ENCODE measurements at regions not wholly inside any gene's neighbourhood (a gene's known extent, or its start where the extent isn't known, plus 50 kb on each side); places are given as distances from the start of the nearest gene placed in this dataset.

DNA sequence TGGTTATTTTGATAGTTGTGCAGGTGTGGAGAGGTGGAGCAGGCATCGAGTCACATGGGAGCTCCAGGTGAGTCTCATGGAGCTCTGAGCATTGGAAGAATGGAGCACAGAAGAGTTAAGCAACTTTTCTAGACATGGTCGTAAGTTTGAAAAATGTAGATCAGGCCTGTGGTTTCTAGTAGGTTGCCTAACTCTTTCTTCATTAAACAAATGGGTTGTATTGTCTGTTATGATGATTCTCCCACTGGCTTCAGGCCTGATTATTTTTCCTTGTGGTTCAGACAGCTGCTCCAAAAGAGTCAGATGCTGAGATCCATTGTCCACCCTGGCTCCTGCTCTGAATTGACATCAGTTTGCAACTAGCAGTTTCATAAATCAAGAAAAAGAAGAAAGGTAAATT lies 80.3 kb upstream of the RPS23 start:
- no peak for DNase-seq (ENCODE audit: low spot score)

DNA sequence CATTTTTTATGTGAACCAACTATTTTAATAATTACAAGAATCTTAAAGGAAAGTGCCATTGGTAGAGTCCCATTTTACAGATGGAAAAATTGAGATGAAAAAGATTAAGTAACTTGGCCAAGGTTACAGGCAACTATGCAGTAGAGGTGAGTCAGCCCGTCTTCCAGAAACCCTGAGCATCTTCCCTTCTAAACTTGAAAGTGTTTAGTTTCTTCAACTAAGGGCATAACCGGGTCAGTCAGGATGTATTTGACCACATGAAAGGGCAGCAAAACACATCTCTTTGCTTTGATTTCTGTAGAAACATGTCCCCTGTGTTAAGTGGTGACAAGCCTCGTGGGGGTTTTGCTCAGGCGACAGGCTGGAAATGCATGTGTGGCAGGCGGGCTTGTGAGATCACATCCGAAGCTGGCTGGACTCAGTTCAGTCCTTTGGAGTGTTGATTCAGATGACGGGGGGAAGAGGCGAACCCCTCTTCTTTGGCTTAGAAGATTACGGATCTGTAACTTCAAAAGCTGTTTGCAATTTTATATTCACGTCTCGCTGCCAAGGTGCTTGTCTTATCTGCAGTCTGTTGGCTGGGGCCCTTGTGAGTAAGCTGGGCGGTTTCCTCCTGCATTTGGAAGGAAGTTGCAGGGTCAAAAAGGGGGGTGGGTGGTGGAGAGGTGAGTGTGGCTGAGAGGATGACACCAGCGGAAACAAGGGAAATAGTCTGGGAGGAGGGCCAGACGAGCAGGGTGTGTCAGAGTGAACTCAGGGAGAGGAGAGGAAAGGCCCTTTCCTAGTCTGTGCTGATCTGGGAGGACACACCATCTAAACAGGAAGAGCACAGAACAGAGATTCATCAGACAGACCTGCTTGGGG lies 78.9 kb upstream of the RPS23 start:
- DNase-seq (ENCODE audit: low spot score), result no peak

DNA sequence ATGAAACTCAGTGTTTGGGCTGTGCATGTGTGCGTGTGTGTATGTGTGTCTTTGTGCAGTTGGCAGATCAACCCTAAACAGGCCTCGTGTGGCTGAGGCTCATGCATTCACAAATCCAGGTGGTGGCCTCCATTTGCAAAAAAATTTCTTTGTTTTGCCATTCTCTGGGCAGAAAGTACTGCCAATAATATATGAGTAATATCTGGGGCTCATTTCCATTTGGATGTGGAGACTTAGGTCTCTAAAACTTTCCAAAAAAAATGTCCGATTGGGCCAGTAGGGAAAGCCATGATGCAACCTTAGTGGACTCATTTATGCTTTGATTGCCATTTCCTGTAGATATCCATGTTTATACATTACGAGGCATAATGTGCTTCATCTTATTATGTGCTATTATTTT lies 77.9 kb upstream of the RPS23 start:
- no peak for DNase-seq (ENCODE audit: low spot score)

DNA sequence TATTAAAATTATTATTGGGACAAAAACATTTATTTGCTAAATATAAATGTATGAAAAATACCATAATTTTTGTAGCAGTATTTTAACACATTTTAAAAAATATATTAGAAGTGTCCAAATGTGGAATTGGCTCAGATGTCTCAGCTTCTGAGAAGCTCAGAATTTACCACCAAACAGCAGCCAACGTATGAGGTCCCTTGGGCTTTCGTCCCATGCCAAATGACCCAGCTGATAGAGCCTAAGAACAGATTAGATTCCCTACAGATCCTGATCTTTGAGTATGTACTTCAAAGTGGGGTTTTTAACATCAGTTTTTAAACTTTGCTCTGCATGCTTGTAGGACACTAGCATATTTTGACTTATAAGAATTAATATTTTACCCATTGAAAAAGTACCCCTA lies 77.3 kb upstream of the RPS23 start:
- DNase-seq (ENCODE audit: low spot score), result no peak

DNA sequence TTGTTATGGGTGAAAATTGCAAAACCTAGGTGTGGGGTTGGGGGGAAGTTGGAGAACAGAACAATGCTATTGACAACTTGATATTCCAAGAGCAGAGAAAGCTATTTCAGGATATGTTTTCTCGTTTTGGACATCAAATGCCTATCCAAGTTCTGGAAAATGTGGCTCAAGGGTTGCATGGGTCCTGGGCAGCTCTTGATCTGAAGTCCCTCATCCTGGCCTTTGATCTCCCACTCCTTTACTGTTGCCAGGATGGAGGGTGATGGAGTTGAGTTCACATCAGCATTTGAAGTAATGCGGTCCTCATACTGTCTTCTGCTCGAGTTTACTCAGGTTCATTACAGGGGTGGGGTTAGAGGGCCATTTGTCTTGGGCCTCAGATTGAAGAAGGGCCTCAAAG lies 76.9 kb upstream of the RPS23 start:
- no peak for DNase-seq (ENCODE audit: low spot score)

DNA sequence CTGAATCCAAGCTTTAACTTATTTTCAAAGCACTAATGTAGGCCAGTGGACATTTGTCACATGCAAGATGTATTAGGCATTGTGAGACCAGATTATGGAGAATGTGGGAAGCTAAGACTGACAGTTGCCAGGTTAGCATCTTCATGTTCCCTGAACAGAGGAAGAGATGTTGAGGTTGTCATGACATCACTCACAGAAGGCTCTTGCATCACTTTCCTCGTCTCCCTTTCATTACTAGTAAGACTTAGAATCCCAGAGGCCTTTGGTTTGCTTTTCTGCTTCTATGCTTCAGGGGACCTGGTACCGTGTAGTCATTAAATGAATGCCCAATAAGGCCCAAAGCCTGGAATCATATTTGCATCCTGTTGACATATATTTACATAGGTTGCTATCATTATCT lies 76.4 kb upstream of the RPS23 start:
- DNase-seq (ENCODE audit: low spot score), result no peak

DNA sequence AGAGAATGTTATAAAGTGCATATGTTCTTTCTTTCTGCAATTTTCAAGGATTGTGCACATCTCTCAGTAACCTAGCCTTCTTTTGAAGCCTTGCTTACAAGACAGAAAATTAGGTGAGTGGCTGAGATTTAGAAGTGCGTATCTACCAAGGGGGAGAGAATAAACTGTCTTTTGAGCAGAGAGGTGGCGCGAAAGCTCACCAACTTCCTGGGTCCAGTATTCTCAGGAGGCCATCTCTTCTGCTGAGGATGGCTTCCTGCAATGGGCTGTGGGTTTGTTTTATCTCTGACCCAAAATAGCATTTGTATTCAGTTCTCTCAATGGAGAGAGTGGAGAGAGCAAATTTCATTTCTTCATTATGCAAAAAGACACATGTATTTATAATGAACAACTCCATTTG lies 75.4 kb upstream of the RPS23 start:
- no peak for DNase-seq (ENCODE audit: low spot score)

DNA sequence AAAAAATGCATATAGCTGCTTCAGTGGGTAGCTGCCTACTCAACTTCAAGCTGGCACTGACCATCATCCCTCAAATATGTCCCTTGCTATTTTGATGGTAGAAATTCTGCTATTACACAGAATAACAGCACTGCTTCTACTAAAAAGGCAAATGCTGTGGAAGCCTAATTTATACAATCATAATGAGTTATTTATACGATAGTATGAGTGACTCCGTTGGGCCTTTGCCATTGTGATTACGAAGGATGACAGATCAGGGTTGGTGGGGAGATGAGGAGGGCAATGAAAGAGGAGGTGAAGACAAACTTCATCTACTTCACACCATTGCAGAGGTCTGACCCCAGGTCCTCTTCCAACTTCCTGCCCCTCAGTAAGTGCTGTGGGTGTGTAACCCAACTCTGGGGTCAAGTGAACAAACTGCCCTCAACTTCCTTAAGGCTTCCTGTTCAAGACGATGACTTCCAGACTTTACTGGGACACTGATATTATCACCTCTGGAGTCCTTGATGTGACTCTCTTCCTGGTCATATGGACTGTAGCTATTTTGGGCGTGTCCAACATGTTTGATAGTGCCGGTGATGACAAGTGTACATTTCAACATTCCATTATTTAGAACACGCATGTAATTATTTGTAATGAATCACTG lies 74.1 kb upstream of the RPS23 start:
- DNase-seq (ENCODE audit: low spot score), result no peak

DNA sequence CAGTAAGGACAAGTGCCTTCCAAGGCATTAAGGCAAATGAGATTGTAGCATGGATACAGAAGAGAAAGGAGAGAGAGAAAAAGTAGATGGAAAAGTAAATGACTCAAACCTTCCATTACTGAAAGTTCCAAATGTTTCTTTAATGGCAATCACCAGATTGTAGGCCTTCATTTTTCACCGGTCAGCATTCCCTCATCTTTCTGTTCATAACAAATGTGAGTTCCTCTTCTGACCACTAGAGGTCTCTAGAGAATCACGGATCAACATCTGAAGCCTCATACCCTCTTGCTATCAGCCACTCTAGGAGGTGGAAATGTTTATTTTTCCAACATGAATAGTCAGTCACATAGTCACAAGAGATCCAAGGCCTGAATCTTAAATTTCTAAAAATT lies 73.6 kb upstream of the RPS23 start:
- DNase-seq (ENCODE audit: low spot score), result peak; percentile 71

DNA sequence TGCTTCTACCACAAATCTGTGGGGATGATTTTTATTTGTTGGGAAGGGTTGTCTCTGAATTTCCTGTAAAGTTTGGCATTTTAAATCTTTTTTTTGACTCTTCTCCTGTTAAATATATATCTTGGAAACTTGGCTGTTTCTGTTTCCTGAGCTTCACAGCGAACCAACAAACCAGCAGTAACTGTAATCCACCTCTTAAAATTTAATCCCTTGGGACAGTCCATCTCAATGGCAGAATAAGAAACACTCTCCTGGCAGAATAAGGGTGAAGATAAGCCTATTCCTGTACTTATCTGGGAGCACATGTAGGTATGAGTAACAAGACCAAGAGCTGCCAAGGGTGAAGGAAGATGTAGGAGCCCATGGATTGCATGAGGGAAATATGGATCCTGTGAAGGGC lies 73.1 kb upstream of the RPS23 start:
- DNase-seq (ENCODE audit: low spot score), result no peak

DNA sequence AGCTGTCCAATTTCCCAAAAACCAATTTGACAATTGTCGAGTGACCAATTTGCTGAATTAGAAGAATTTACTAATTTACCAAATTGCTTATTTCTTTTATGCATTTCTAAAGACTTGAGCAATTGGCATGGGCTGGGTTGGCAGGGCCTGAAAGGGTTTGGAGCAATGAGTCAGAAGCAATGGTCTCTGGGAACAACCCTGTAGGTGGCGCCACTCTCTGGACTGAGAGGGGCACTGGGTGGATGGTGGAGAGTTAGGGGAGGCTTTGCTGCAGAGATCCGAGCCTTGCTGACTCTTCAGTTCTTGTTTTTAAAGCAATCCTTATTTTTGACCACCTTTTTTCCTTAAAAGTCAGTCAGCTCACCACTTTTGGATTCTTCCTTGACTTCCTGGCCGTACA lies 71.5 kb upstream of the RPS23 start:
- peak; percentile 73 for DNase-seq (ENCODE audit: low spot score)

DNA sequence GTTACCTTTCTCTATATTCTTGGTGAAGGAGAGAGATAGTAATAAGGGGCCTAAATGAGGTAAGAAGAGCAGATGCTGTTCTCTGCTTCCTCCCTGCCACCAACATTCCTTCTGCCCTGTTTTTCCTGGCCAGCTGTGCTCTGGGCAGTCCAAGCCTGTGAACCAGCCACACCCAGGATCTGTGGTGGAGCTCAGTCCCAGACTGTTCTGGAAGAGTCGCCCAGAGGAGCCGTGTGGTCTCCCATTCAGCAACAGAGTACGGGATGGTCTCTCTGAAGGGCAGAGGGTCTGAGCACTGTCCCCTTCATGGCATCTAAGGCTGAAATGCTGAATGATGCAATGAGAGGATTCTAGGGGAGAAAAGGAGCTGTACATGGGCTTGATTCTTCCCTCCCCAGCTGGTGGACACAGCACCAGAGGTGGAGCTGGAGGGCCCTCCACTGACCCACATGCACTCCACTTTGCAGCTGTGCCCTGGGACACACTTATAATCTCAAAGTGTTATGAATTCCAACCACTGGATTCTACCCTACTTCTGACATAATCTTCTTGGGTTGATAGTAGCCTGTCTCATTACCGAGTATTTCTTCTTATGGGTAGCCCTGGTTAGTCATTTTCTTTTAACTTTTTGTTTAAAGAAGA lies 70.8 kb upstream of the RPS23 start:
- no peak for DNase-seq (ENCODE audit: low spot score)

DNA sequence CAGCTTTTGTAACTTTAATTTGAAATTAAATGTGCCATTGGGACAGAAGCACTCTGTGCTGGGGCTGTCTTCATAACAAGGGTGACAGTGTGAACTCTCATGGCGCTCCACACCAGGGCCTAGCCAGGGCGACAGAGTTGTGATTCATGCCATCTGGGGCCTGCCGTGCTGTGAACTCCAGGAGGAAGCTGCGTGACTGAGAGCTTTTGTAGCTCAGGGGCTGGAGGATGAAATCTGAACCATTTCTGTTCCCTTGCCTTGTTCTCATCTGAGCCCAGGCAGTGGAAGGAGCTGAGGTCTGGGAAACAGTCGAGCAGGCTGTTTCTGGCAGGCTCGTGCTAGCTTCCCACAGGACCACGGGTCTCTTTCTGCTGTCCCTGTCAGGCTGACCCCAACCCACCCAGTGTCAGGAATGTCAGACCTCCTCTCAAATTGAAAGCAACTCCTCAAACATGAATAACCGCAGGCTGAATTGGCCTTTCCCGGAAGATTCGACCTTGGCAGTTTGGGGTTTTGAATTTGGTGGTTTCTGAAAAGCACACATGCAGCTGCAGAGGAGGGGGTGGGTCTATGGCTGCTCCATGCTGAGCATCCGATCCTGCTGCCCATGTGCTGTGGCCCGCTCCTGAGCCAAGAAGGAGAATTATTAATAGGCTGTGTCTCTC lies 69.2 kb upstream of the RPS23 start:
- DNase-seq (ENCODE audit: low spot score), result peak; percentile 29

DNA sequence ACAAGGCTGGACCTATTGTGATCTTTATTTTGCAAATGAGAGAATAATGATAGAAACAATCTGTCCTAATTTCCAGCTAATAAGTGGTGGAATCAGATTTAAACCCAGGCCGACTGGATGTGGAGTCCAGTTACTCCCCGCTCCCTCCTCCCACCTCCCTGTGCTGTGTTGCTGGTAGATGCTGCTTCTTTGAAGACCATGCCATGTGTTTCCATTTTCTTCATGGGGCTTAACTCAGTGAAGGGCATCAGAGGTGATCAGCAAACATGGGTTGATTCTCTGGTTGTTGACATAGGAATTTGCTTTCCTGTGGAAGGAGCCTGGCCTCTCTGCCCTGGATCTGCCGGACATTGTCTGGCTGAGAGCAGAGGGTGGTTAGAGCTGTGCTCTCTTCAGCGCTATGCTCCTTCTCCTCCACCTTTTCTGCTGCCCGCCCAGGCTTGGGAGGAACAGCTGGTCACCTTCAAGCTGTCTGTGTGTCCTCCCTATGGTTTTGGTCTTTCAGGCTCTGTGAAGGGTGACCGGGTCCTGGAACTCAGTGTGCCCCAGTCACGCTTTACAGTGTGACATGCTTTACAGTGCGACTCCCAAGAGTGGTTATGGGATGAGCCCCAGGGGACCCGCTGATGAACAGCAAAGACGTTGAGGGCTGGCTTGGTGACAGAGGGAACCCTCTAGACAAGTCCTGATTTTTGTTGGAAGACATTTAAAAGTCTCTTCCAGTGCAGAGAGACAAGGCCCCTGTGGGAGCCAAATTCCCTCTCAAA lies 68.4 kb upstream of the RPS23 start:
- DNase-seq (ENCODE audit: low spot score), result no peak

DNA sequence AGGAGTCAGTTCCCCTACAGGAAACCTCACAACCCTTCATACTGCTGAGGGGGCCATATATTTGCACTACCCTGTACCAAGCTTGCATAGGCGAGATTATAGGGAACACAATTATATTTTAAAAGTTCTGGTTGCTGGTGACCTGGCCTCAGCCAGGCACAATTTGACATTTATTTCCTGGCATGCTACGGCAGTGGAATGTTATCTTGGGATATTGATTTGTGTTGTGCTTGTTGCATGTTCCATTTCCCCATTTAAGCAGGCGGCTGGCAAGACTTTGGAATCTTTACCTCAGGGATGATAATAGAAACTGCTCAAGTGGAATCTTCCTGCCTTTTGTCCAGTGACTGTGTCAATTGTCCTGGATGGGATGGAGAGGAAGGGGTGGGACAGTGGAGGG lies 67.0 kb upstream of the RPS23 start:
- DNase-seq (ENCODE audit: low spot score), result no peak

DNA sequence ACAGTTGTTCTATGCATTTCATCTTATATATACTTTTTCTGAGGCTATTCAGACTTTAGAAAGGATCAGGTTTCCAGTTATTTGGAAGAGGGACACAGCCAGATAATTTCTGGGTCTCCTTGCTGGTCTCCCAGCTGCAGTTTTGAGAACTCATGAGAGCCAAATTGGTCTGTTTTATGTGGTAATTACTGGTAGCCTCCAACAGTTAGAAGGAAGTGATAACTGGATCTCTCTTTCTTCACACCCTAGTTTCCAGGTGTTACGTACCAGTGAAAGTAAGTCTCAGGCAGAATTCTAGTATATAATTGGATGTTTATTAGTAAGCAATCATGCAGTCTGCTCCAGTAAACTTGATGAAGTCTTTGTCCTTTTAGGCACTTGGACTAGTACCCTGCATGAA lies 63.2 kb upstream of the RPS23 start:
- no peak for DNase-seq (ENCODE audit: low spot score)

DNA sequence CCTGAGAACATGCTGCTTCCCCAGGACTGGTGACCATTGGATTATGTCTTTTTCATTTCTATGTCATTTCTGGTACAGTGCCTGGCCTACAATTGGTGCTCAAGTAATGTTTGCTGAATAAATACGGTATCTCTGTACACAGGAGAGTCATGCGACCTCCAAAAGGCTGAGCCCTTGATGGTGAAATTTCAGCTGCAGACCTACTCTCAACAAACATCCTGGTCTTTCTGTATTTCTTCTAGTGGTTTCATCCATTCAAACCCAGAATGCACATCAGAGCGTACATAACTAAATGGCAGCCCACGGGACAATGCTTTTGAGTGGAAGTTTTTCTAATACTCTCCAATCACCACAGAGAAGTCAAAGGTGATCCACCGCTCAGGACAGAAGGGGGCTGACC lies 62.6 kb upstream of the RPS23 start:
- DNase-seq (ENCODE audit: low spot score), result no peak

DNA sequence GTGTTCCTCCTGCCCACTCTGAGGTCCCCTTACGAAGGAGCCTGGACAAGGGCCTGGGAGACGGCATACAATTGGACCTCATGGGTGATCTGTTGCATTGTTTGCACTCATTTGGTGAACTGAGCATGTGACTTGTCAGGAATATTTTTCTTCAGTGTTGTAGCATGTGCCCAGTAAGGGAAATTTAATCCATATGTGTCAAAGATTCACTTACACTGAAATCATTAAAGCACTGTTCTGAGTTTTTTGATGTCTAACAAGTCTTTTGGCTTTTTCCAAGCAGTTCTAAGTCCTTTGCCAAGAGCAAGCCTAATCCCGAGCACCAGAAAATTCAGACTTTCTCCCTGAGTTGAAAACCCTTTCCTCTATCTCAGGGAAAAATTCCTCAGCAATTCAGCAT lies 61.6 kb upstream of the RPS23 start:
- no peak for DNase-seq (ENCODE audit: low spot score)

DNA sequence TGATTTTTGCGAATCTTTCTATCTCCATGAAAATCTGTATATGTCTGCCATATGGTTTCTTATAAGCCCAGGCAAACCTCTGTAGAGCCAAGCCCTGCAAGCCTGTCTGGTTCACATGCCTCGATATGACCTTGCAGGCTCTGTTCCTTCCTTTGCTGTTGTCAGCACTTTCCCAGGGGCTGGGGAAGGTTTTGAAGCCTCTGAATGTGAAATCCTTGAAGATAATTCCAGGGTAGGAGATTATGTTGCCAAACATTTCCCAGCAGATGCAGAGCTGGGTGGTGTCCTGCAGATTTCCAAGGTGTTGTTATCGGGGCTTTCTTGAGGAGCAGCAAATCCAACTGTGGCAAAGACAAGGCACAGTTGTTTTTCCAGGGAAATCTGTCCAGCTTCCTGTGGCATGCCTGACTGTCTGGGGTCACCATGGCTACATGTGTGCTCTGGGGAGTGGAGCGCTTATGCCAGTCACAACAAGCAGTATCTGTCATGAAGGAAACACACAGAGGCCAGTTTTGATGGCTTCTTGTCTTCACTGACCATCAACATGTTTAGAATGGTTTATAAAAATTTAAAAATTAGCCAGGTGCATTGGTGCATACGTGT lies 60.7 kb upstream of the RPS23 start:
- DNase-seq (ENCODE audit: low spot score), result no peak

DNA sequence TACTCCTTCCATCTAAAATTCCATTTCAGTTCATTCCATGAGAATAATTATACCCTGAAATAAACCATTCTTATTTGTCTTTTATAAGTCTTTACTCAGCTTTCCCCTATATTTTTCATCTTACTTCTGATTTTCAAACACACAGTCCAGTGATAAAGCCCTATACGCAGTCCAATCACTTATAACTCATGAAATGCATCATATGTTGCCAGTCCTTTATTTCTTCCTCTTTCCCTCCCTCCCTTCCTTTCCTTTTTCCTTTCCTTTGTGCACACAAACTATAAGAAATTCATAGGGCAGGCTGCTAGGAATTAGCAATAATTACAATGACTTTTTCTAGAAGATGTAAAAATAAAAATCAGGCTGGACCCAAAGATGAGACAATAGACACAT lies 58.8 kb upstream of the RPS23 start:
- no peak for DNase-seq (ENCODE audit: low spot score)

DNA sequence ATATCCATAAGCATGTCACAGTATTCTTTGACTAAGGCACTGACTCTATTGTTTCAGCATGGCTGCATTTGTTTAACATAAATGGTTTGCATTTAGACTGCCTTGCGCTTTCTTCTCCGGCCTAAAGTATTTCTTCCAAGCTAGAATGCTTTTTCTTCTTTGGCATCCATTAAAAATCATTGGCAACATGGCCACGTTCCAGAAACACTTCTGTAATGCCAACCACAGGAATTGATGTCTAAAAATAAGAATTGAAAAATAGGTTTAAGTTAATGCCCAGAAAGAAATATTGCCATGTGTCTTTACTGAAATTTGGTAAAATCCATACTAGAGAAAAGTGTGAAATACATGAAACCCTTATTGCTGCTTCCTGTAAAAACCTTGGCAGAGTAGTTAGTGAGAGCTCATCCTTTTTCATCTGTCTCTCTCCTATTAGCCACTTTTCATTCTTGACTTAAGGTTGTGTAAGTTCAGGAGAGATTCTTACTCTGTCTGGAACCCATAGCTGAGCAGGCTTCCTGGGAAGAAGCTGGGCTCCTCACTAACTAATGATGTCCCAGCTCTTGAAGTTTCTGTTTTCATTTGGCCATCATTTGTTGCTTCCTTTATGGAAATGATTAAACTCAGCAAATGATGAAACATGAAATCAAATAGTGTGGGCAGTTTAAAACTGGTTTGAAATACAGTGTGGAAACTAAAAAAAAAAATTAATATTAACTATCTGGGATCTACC lies 58.2 kb upstream of the RPS23 start:
- no peak for DNase-seq (ENCODE audit: low spot score)
